SU-DHL-6 (cell line): ENCODE measurements at regions not wholly inside any gene's neighbourhood (a gene's known extent, or its start where the extent isn't known, plus 50 kb on each side); places are given as distances from the start of the nearest gene placed in this dataset.

Experiments used
- EZH2phosphoT487 ChIP-seq: fragments of 200-600 bp; sonication (generic), shearing (Covaris generic); conservative IDR thresholded peaks from 2 replicates; pipeline ENCODE4 v1.6.1; 2018; ENCODE audit warnings: mild to moderate bottlenecking, antibody characterized with exemption, low read length, moderate library complexity, mixed read lengths
- TF ChIP-seq, protein P1 (sequence below): fragments of 200-600 bp; sonication (generic); IDR thresholded peaks from one replicate; pipeline ENCODE4 v1.5.1; 2017; ENCODE audit warnings: antibody characterized with exemption, mild to moderate bottlenecking, low read length, moderate library complexity; ENCODE audit not compliant: insufficient read depth, poor library complexity, severe bottlenecking

DNA sequence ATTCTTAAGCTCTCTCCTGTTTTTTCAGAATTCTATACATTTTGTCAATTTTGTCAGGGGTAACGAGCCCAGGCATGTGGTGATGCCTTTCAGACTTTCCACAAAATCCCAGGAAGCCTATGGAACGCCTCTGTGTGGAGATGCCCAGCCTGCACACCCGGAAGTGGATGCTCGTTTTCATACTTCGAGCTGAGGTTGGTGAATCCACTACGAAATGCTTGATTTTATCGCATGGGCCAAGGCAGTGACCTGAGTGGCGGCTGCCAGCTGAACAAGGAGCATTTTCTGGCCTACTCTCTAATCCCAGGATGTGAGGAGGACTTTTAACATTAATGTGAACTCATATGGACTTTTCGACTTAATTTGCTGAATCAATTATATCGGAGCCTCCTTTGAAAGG, 426.7 kb upstream of the B3GAT1 start:
- TF ChIP-seq, protein P1, sequence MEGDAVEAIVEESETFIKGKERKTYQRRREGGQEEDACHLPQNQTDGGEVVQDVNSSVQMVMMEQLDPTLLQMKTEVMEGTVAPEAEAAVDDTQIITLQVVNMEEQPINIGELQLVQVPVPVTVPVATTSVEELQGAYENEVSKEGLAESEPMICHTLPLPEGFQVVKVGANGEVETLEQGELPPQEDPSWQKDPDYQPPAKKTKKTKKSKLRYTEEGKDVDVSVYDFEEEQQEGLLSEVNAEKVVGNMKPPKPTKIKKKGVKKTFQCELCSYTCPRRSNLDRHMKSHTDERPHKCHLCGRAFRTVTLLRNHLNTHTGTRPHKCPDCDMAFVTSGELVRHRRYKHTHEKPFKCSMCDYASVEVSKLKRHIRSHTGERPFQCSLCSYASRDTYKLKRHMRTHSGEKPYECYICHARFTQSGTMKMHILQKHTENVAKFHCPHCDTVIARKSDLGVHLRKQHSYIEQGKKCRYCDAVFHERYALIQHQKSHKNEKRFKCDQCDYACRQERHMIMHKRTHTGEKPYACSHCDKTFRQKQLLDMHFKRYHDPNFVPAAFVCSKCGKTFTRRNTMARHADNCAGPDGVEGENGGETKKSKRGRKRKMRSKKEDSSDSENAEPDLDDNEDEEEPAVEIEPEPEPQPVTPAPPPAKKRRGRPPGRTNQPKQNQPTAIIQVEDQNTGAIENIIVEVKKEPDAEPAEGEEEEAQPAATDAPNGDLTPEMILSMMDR: no peak
- no peak for TF ChIP-seq EZH2phosphoT487
